DOHH2 (cell line): ENCODE measurements at regions not wholly inside any gene's neighbourhood (a gene's known extent, or its start where the extent isn't known, plus 50 kb on each side); places are given as distances from the start of the nearest gene placed in this dataset.

Source experiments
- H3F3A ChIP-seq: fragments of 200-600 bp; sonication (generic), shearing (Covaris generic); 2 replicates; pipeline ENCODE4 v1.6.0; 2016; ENCODE audit warnings: antibody characterized with exemption, mild to moderate bottlenecking; ENCODE audit not compliant: control insufficient read depth, insufficient read depth
- H3K27ac ChIP-seq: fragments of 200-600 bp; sonication (generic); 2 replicates; pipeline ENCODE4 v1.5.1; 2014; ENCODE audit warnings: low read depth, mild to moderate bottlenecking, low read length, moderate library complexity
- H3K27me3 ChIP-seq: fragments of 200-600 bp; sonication (generic); 2 replicates; pipeline ENCODE4 v1.6.1; 2014; ENCODE audit warnings: mild to moderate bottlenecking, low read length, mixed read lengths; ENCODE audit not compliant: control insufficient read depth
- H3K36me3 ChIP-seq: fragments of 200-600 bp; sonication (generic); 2 replicates; pipeline ENCODE4 v1.6.1; 2014; ENCODE audit warnings: mild to moderate bottlenecking, low read length, moderate library complexity, mixed read lengths; ENCODE audit not compliant: control insufficient read depth
- H3K4me1 ChIP-seq: fragments of 200-600 bp; sonication (generic); 2 replicates; pipeline ENCODE4 v1.6.1; 2014; ENCODE audit warnings: mild to moderate bottlenecking, low read length, mixed read lengths; ENCODE audit not compliant: control insufficient read depth
- H3K4me2 ChIP-seq: fragments of 200-600 bp; sonication (generic); 2 replicates; pipeline ENCODE4 v1.6.0; 2014; ENCODE audit warnings: mild to moderate bottlenecking, low read length, moderate library complexity
- H3K4me3 ChIP-seq: fragments of 200-600 bp; sonication (generic); 2 replicates; pipeline ENCODE4 v1.5.1; 2014; ENCODE audit warnings: mild to moderate bottlenecking, low read length, mixed read lengths
- H3K79me2 ChIP-seq: fragments of 200-600 bp; sonication (generic); 2 replicates; pipeline ENCODE4 v1.6.1; 2014; ENCODE audit warnings: mild to moderate bottlenecking, low read length, mixed read lengths; ENCODE audit not compliant: control insufficient read depth
- H3K9me2 ChIP-seq: fragments of 200-600 bp; sonication (generic); replicated peaks from 2 replicates; pipeline ENCODE4 v1.6.1; 2014; ENCODE audit warnings: mild to moderate bottlenecking, low read length, mixed read lengths; ENCODE audit not compliant: control insufficient read depth
- H3K9me3 ChIP-seq: fragments of 200-600 bp; sonication (generic); 2 replicates; pipeline ENCODE4 v1.6.1; 2014; ENCODE audit warnings: antibody characterized with exemption, low read length, mixed read lengths; ENCODE audit not compliant: control insufficient read depth, insufficient read depth
- H4K20me1 ChIP-seq: fragments of 200-600 bp; sonication (generic); 2 replicates; pipeline ENCODE4 v1.6.0; 2014; ENCODE audit warnings: low read depth, mild to moderate bottlenecking, antibody characterized with exemption, low read length, moderate library complexity; ENCODE audit not compliant: control insufficient read depth, insufficient read depth
- EZH2phosphoT487 ChIP-seq: fragments of 200-600 bp; sonication (generic); IDR thresholded peaks from 2 replicates; pipeline ENCODE4 v1.6.1; 2017; ENCODE audit warnings: borderline replicate concordance, mild to moderate bottlenecking, antibody characterized with exemption, low read length, moderate library complexity, mixed read lengths
- TF ChIP-seq, protein P1 (sequence below): fragments of 200-600 bp; sonication (generic); IDR thresholded peaks from one replicate; pipeline ENCODE4 v1.5.1; 2014; ENCODE audit warnings: antibody characterized with exemption, mild to moderate bottlenecking, low read depth, low read length; ENCODE audit not compliant: poor library complexity, severe bottlenecking

- H3K79me2 ChIP-seq = no peaks in the 10 kb centered on the region
- H3K4me1 ChIP-seq = no peaks in the 10 kb centered on the region
- no peaks in the 10 kb centered on the region for H4K20me1 ChIP-seq
- no peak overlapping the region for H3K27ac ChIP-seq
- TF ChIP-seq, protein P1, sequence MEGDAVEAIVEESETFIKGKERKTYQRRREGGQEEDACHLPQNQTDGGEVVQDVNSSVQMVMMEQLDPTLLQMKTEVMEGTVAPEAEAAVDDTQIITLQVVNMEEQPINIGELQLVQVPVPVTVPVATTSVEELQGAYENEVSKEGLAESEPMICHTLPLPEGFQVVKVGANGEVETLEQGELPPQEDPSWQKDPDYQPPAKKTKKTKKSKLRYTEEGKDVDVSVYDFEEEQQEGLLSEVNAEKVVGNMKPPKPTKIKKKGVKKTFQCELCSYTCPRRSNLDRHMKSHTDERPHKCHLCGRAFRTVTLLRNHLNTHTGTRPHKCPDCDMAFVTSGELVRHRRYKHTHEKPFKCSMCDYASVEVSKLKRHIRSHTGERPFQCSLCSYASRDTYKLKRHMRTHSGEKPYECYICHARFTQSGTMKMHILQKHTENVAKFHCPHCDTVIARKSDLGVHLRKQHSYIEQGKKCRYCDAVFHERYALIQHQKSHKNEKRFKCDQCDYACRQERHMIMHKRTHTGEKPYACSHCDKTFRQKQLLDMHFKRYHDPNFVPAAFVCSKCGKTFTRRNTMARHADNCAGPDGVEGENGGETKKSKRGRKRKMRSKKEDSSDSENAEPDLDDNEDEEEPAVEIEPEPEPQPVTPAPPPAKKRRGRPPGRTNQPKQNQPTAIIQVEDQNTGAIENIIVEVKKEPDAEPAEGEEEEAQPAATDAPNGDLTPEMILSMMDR = no peak
- TF ChIP-seq EZH2phosphoT487 = no peak
- no peak overlapping the region for H3K4me2 ChIP-seq
- no peaks in the 10 kb centered on the region for H3K36me3 ChIP-seq
- H3K4me3 ChIP-seq = no peak overlapping the region
- H3F3A ChIP-seq = no peaks in the 10 kb centered on the region
- no peaks in the 10 kb centered on the region for H3K9me2 ChIP-seq
- H3K9me3 ChIP-seq = no peaks in the 10 kb centered on the region
- no peaks in the 10 kb centered on the region for H3K27me3 ChIP-seq
Measured at GRCh38 chr17:34436607-34437006, 73.6 kb upstream of the CCL1 start.

DNA sequence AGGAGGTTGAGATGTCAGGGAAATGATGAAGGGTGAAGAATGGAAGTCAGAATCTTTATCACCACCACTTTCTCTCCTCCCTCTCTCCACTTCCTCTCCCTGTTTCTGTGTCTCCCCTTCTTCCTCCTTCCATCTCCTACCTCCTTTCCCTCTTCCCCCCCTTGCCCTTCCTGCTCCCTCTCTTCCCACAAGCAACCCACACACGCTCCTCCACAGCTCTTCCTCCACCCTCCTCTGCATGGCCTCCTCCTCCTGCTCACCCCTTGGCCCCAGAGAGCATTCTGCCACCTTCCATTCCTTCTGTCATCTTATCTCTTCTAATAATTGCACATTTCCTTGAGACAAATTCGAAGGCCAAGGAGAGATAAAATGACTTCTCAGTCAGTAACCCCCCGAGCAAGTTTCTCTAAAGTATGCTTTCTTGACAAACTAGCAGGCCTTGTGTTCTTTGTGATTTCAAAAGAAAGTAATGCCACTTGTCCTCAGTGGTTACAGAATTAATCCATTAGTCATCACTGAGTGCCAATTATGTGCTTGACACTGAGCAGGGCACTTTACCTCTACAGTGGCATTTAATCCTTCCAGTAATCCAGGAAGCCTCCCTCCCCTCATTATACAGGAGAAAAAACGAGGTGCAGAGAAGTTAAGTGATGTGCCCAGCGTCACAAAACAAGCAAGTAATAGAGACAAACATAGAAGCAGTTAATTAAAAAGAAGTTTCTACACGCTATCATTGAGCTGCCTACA, 72.3 kb upstream of the CCL1 start:
- Histone ChIP-seq H3K4me1 (no peaks in the 10 kb centered on the region), H3K9me3 (no peaks in the 10 kb centered on the region), H3F3A (no peaks in the 10 kb centered on the region), H3K9me2 (no peaks in the 10 kb centered on the region), H3K36me3 (no peaks in the 10 kb centered on the region), H4K20me1 (no peaks in the 10 kb centered on the region), H3K79me2 (no peaks in the 10 kb centered on the region), H3K4me3 (no peak overlapping the region), H3K27ac (no peak overlapping the region), H3K27me3 (no peaks in the 10 kb centered on the region), H3K4me2 (no peak overlapping the region)
- TF ChIP-seq, protein P1 = no peak
- TF ChIP-seq EZH2phosphoT487 = no peak

DNA sequence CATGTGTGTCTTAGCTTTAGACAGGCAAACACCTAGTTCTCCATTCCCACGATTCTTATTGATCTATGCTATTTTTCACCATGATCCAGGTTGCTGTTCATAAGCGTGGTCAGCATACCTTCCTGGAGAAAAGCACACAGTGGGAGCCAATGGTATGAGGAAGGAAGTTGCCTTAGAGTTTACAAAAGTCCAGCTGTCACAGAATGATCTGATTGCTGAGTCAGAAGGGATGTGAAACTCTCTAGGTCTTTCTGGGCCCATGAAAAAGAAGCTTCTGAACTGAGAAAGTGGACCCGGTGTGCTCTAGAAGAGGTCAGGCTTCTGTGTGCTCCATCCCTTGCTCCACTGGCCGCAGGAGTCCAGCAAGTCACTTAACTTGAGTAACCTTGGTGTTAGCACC, 71.0 kb upstream of the CCL1 start:
- Histone ChIP-seq H3K79me2 (no peaks in the 10 kb centered on the region), H3K4me2 (no peak overlapping the region), H3K9me2 (no peaks in the 10 kb centered on the region), H3F3A (no peaks in the 10 kb centered on the region), H3K27me3 (no peaks in the 10 kb centered on the region), H3K27ac (no peak overlapping the region), H3K4me1 (no peaks in the 10 kb centered on the region), H3K4me3 (no peak overlapping the region), H3K9me3 (no peaks in the 10 kb centered on the region), H3K36me3 (no peaks in the 10 kb centered on the region), H4K20me1 (no peaks in the 10 kb centered on the region)
- no peak for TF ChIP-seq EZH2phosphoT487
- TF ChIP-seq, protein P1 = no peak
